Ishikawa (cell line): ENCODE measurements at regions not wholly inside any gene's neighbourhood (a gene's known extent, or its start where the extent isn't known, plus 50 kb on each side); places are given as distances from the start of the nearest gene placed in this dataset.

Source experiments
- CEBPB ChIP-seq: IDR thresholded peaks from 2 replicates; pipeline ENCODE4 v1.6.1; 2012
- CREB1 ChIP-seq: IDR thresholded peaks from 2 replicates; pipeline ENCODE4 v1.6.1; 2012; ENCODE audit warnings: low read depth
- EGR1 ChIP-seq: IDR thresholded peaks from 2 replicates; pipeline ENCODE4 v1.6.1; 2012
- EP300 ChIP-seq: IDR thresholded peaks from 2 replicates; pipeline ENCODE4 v1.6.1; 2012; ENCODE audit warnings: borderline replicate concordance
- FOXM1 ChIP-seq: IDR thresholded peaks from 2 replicates; pipeline ENCODE4 v1.6.1; 2012; ENCODE audit warnings: low read depth, borderline replicate concordance
- NFIC ChIP-seq: IDR thresholded peaks from 2 replicates; pipeline ENCODE4 v1.6.1; 2012
- RAD21 ChIP-seq: IDR thresholded peaks from 2 replicates; pipeline ENCODE4 v1.6.1; 2012; ENCODE audit warnings: low read depth
- TAF1 ChIP-seq: IDR thresholded peaks from 2 replicates; pipeline ENCODE4 v1.6.1; 2012; ENCODE audit warnings: low read depth, mild to moderate bottlenecking
- TCF12 ChIP-seq: IDR thresholded peaks from 2 replicates; pipeline ENCODE4 v1.6.1; 2012; ENCODE audit warnings: low read depth
- TEAD4 ChIP-seq: IDR thresholded peaks from 2 replicates; pipeline ENCODE4 v1.6.1; 2012
- USF1 ChIP-seq: IDR thresholded peaks from 2 replicates; pipeline ENCODE4 v1.6.1; 2012
- YY1 ChIP-seq: IDR thresholded peaks from 2 replicates; pipeline ENCODE4 v1.6.1; 2012; ENCODE audit warnings: low read depth
- ZBTB7A ChIP-seq: IDR thresholded peaks from 2 replicates; pipeline ENCODE4 v1.6.1; 2012; ENCODE audit warnings: low read depth
- TF ChIP-seq, protein P1 (sequence below): IDR thresholded peaks from 2 replicates; pipeline ENCODE4 v1.6.1; 2012
- TF ChIP-seq, protein P2 (sequence below): IDR thresholded peaks from 2 replicates; pipeline ENCODE4 v1.6.1; 2012; ENCODE audit warnings: low read depth, mild to moderate bottlenecking

- TF ChIP-seq CREB1 (no peak), TCF12 (no peak), EP300 (no peak), CEBPB (no peak), EGR1 (no peak), TEAD4 (no peak), NFIC (no peak), USF1 (no peak), RAD21 (no peak), FOXM1 (no peak), YY1 (no peak), TAF1 (no peak), ZBTB7A (no peak)
- TF ChIP-seq, protein P1, sequence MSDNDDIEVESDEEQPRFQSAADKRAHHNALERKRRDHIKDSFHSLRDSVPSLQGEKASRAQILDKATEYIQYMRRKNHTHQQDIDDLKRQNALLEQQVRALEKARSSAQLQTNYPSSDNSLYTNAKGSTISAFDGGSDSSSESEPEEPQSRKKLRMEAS = no peak
- TF ChIP-seq, protein P2, sequence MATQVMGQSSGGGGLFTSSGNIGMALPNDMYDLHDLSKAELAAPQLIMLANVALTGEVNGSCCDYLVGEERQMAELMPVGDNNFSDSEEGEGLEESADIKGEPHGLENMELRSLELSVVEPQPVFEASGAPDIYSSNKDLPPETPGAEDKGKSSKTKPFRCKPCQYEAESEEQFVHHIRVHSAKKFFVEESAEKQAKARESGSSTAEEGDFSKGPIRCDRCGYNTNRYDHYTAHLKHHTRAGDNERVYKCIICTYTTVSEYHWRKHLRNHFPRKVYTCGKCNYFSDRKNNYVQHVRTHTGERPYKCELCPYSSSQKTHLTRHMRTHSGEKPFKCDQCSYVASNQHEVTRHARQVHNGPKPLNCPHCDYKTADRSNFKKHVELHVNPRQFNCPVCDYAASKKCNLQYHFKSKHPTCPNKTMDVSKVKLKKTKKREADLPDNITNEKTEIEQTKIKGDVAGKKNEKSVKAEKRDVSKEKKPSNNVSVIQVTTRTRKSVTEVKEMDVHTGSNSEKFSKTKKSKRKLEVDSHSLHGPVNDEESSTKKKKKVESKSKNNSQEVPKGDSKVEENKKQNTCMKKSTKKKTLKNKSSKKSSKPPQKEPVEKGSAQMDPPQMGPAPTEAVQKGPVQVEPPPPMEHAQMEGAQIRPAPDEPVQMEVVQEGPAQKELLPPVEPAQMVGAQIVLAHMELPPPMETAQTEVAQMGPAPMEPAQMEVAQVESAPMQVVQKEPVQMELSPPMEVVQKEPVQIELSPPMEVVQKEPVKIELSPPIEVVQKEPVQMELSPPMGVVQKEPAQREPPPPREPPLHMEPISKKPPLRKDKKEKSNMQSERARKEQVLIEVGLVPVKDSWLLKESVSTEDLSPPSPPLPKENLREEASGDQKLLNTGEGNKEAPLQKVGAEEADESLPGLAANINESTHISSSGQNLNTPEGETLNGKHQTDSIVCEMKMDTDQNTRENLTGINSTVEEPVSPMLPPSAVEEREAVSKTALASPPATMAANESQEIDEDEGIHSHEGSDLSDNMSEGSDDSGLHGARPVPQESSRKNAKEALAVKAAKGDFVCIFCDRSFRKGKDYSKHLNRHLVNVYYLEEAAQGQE = no peak
Observed at GRCh38 chr13:70516226-70516625, 408.0 kb upstream of the KLHL1 start.

GRCh38 chr13:70505809-70506208 is 397.6 kb upstream of the KLHL1 start:
- TF ChIP-seq ZBTB7A (no peak), EGR1 (no peak), USF1 (no peak), FOXM1 (no peak), RAD21 (no peak), YY1 (no peak), NFIC (no peak), EP300 (no peak), CREB1 (no peak)
- TF ChIP-seq, protein P2 = no peak
- TF ChIP-seq, protein P1 = no peak

DNA sequence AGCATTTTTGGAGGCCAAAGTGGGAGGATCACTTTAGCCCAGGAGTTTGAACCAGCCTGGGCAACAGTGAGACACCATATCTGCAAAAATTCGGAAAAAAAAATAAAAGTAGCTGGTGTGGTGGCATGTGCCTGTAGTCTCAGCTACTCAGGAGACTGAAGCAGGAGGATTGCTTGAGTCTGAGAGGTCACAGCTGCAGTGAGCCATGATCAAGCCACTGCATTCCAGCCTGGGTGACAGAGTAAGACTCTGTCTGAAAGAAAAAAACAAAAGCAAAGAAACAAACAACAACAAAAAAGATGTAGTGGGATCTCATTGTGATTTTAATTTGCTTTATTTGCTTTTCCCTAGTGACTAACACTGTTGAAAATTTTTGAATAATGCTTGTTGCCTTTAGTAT is 394.7 kb upstream of the KLHL1 start:
- no peak for TF ChIP-seq FOXM1
- TF ChIP-seq TCF12 = no peak
- TF ChIP-seq ZBTB7A = no peak
- TF ChIP-seq CREB1 = no peak
- no peak for TF ChIP-seq EGR1
- TF ChIP-seq, protein P2 = no peak
- no peak for TF ChIP-seq EP300
- TF ChIP-seq USF1 = no peak
- no peak for TF ChIP-seq RAD21
- no peak for TF ChIP-seq NFIC
- TF ChIP-seq, protein P1 = no peak
- no peak for TF ChIP-seq YY1
- no peak for TF ChIP-seq TAF1
- TF ChIP-seq CEBPB = no peak
- TF ChIP-seq TEAD4 = no peak

DNA sequence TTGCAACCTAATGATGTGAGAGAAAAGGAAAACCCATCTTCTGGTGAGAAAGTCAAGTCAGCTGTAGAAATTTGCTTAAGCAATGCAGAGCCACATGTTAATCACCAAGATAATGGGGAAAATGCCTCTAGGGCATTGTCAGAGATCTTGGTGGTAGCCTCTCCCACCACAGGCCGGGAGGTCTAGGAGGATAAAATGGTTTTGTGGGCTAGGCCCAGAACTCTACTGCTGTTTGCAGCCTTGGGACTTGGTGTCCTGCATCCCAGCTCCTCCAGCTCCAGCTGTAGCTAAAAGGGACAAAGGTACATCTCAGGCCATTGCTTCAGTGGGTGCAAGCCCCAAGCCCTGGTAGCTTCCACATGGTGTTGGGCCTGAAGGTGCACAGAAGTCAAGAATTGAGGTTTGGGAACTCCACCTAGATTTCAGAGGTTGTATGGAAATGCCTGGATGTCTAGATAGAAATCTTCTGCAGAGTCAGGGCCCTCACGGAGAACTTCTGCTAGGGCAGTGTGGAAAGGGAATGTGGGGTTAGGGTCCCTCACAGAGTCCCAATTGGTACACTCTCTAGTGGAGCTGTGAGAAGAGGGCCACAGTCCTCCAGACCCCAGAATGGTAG is 382.2 kb upstream of the KLHL1 start:
- TF ChIP-seq, protein P1 = no peak
- TF ChIP-seq NFIC (no peak), ZBTB7A (no peak), USF1 (no peak), RAD21 (no peak), CEBPB (no peak), TAF1 (no peak), CREB1 (no peak), EP300 (no peak), YY1 (no peak), TCF12 (no peak), EGR1 (no peak), TEAD4 (no peak), FOXM1 (no peak)
- TF ChIP-seq, protein P2 = no peak
